B cell (primary cell): ENCODE measurements at regions not wholly inside any gene's neighbourhood (a gene's known extent, or its start where the extent isn't known, plus 50 kb on each side); places are given as distances from the start of the nearest gene placed in this dataset.
"Not testable (repeated sequence)": the region's sequence is repeated elsewhere in the genome, so short reads cannot be mapped to it uniquely, and the experiment has no call there.

Experiments
- ATAC-seq: fragments of 200-7000 bp; cut with Tn5 transposase; one replicate; pipeline ENCODE4 v1.10.0; 2021; ENCODE audit warnings: low read depth, mild to moderate bottlenecking, moderate number of reproducible peaks, moderate library complexity
- CTCF ChIA-PET: fragments of 350-600 bp; sonication (Branson Sonifier 250); formaldehyde crosslinking; loops from one replicate; lab custom pipeline; 2021; ENCODE audit warnings: antibody characterized with exemption, inconsistent platforms; lab: Charles Lee
- POLR2A ChIA-PET: fragments of 350-600 bp; sonication (Branson Sonifier 250); formaldehyde crosslinking; loops from one replicate; lab custom pipeline; 2021; ENCODE audit warnings: antibody characterized with exemption; lab: Charles Lee
- DNase-seq: peaks from one replicate; pipeline ENCODE4 v3.0.0; 2013
- H2AFZ ChIP-seq: 2 replicates; pipeline ENCODE4 v1.6.1; 2012; ENCODE audit warnings: mild to moderate bottlenecking, low read depth, low read length; ENCODE audit not compliant: insufficient read depth, poor library complexity, severe bottlenecking
- H3K27ac ChIP-seq, 2 donors: 1 replicate in 1 of 2; 2 replicates in 1 of 2; pipeline ENCODE4 v1.5.1; 2012 to 2013; ENCODE audit warnings: low read length in 2 of 2, mild to moderate bottlenecking in 2 of 2, moderate library complexity in 1 of 2
- H3K27me3 ChIP-seq, 4 experiments: fragments of 200-600 bp in 1 of 4; sonication (generic) in 1 of 4; replicated peaks in 1 of 4; 1 replicate in 2 of 4; 2 replicates in 2 of 4; pipeline versions ENCODE4 v1.6.1 to v1.7.0; 2013 to 2016; ENCODE audit warnings: low read length in 3 of 4, mild to moderate bottlenecking in 2 of 4, mixed read lengths in 1 of 4, moderate library complexity in 1 of 4; ENCODE audit not compliant: insufficient read depth in 4 of 4, control insufficient read depth in 3 of 4; ENCODE audit errors: control extremely low read depth in 1 of 4
- H3K36me3 ChIP-seq, 2 experiments: replicated peaks in 1 of 2; 1 replicate in 1 of 2; 2 replicates in 1 of 2; pipeline versions ENCODE4 v1.6.1 to v1.7.1; 2013; ENCODE audit warnings: low read length in 1 of 2; ENCODE audit not compliant: insufficient read depth in 2 of 2, control insufficient read depth in 1 of 2; ENCODE audit errors: control extremely low read depth in 1 of 2, extremely low read depth in 1 of 2
- H3K4me1 ChIP-seq, 2 donors: fragments of 200-600 bp in 1 of 2; sonication (generic) in 1 of 2; 1 replicate in 1 of 2; 2 replicates in 1 of 2; pipeline versions ENCODE4 v1.5.1 to v1.6.1; 2013 to 2017; ENCODE audit warnings: low read length in 2 of 2; ENCODE audit not compliant: control insufficient read depth in 2 of 2, insufficient read depth in 2 of 2
- H3K4me2 ChIP-seq: replicated peaks from 2 replicates; pipeline ENCODE3; 2012; ENCODE audit warnings: mild to moderate bottlenecking, low read depth, low read length; ENCODE audit not compliant: poor library complexity, severe bottlenecking
- H3K4me3 ChIP-seq, 5 experiments: fragments of 200-600 bp in 1 of 5; sonication (generic) in 1 of 5; 1 replicate in 3 of 5; 2 replicates in 2 of 5; pipeline versions ENCODE4 v1.5.1 to v1.7.0; 2011 to 2016; ENCODE audit warnings: low read length in 4 of 5, mild to moderate bottlenecking in 4 of 5, low read depth in 2 of 5, control low read depth in 1 of 5, moderate library complexity in 1 of 5; ENCODE audit not compliant: insufficient read depth in 1 of 5; ENCODE audit errors: control extremely low read depth in 1 of 5, extremely low read depth in 1 of 5
- H3K79me2 ChIP-seq: fragments of 200-600 bp; sonication (generic); one replicate; pipeline ENCODE4 v1.6.0; 2016; ENCODE audit warnings: low read length; ENCODE audit not compliant: control insufficient read depth, insufficient read depth
- H3K9ac ChIP-seq: fragments of 200-600 bp; sonication (generic); 2 replicates; pipeline ENCODE4 v1.6.1; 2017; ENCODE audit warnings: mild to moderate bottlenecking, low read length, moderate library complexity
- H3K9me3 ChIP-seq, 3 donors: one replicate each; pipeline versions ENCODE4 v1.6.1 to v1.7.1; 2013; ENCODE audit warnings: low read length in 2 of 3; ENCODE audit not compliant: control insufficient read depth in 2 of 3, insufficient read depth in 1 of 3; ENCODE audit errors: control extremely low read depth in 1 of 3
- H4K20me1 ChIP-seq: 2 replicates; pipeline ENCODE4 v1.6.0; 2012; ENCODE audit warnings: mild to moderate bottlenecking, low read length; ENCODE audit not compliant: insufficient read depth, control insufficient read depth, poor library complexity, severe bottlenecking
- H3K27ac Mint-ChIP-seq: one replicate; pipeline ENCODE4 v1.8.0; 2021; ENCODE audit warnings: mixed read lengths
- H3K27me3 Mint-ChIP-seq: one replicate; pipeline ENCODE4 v1.8.0; 2021; ENCODE audit warnings: mixed read lengths
- H3K4me1 Mint-ChIP-seq: one replicate; pipeline ENCODE4 v1.8.0; 2021; ENCODE audit warnings: mixed read lengths
- H3K4me3 Mint-ChIP-seq: one replicate; pipeline ENCODE4 v1.8.0; 2021; ENCODE audit warnings: mixed read lengths
- H3K9me3 Mint-ChIP-seq: one replicate; pipeline ENCODE4 v1.8.0; 2022; ENCODE audit warnings: mixed read lengths; ENCODE audit not compliant: insufficient read depth
- EZH2 ChIP-seq: IDR thresholded peaks from 2 replicates; pipeline ENCODE4 v1.6.1; 2012; ENCODE audit warnings: borderline replicate concordance, low read depth, mild to moderate bottlenecking, moderate library complexity, low read length; ENCODE audit not compliant: insufficient read depth, poor library complexity, severe bottlenecking
- WGBS: methylation state at CpG from one replicate; pipeline ENCODE4 v1.1.5; 2013; ENCODE audit warnings: missing lambda C conversion rate; ENCODE audit not compliant: insufficient coverage; 5-methylcytosine and 5-hydroxymethylcytosine counted together
- intact Hi-C: fragments of 100-400 bp; cut with micrococcal nuclease; formaldehyde crosslinking; loops from one replicate; pipeline ENCODE4 v1.10.0; 2022
- TF ChIP-seq, protein P1 (sequence below): fragments of 200-600 bp; IDR thresholded peaks from one replicate; pipeline ENCODE4 v1.8.0; 2022; ENCODE audit warnings: antibody characterized with exemption, mild to moderate bottlenecking

DNA sequence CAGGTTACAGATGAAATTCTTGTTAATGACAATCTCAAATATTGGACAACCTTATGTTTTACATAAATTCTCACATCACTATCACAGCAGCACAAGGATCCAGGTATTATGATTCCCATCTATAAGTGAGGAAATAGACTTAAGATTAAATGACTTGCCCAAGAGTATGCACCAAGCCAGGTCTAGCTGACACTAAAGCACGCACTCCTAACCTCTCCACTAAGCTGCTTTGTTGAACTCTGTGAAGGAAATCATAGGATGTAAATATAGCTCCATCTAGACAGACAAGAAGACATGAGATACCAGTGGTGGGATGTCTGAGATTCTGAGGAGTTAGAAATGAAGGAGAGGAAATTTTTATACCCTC is 87.9 kb downstream of the PHLDA1 start:
- ChIA-PET POLR2A (no interaction called here), CTCF (no interaction called here)
- H3K27ac Mint-ChIP-seq = no peak overlapping the region
- no peaks in the 10 kb centered on the region for H3K9me3 Mint-ChIP-seq
- intact Hi-C loops = loop anchor here (1.0 kb wide), 1 partner anchor 88 kb away; the partner anchor contains the start of gene PHLDA1
- Histone ChIP-seq H3K36me3 (no peaks in the 10 kb centered on the region), H3K79me2 (no peaks in the 10 kb centered on the region), H3K27me3 (no peaks in the 10 kb centered on the region), H3K4me3 (no peak overlapping the region), H3K4me2 (no peak overlapping the region), H2AFZ (no peak overlapping the region), H3K9ac (no peak overlapping the region), H3K27ac (no peak overlapping the region), H3K4me1 (peaks cover 8 to 12% of the 10 kb centered on the region in 2 donors), H4K20me1 (no peaks in the 10 kb centered on the region), H3K9me3 (peaks cover 0 to 4% (median 0%) of the 10 kb centered on the region in 3 donors)
- peaks cover 13% of the 10 kb centered on the region for H3K4me1 Mint-ChIP-seq
- DNase-seq = no peak
- WGBS = no CpG with 5 or more reads among the region's 1 CpG
- TF ChIP-seq, protein P1, sequence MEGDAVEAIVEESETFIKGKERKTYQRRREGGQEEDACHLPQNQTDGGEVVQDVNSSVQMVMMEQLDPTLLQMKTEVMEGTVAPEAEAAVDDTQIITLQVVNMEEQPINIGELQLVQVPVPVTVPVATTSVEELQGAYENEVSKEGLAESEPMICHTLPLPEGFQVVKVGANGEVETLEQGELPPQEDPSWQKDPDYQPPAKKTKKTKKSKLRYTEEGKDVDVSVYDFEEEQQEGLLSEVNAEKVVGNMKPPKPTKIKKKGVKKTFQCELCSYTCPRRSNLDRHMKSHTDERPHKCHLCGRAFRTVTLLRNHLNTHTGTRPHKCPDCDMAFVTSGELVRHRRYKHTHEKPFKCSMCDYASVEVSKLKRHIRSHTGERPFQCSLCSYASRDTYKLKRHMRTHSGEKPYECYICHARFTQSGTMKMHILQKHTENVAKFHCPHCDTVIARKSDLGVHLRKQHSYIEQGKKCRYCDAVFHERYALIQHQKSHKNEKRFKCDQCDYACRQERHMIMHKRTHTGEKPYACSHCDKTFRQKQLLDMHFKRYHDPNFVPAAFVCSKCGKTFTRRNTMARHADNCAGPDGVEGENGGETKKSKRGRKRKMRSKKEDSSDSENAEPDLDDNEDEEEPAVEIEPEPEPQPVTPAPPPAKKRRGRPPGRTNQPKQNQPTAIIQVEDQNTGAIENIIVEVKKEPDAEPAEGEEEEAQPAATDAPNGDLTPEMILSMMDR = no peak
- no peak for TF ChIP-seq EZH2
- no peaks in the 10 kb centered on the region for H3K27me3 Mint-ChIP-seq
- no peak overlapping the region for H3K4me3 Mint-ChIP-seq
- no peak for ATAC-seq

GRCh38 chr12:75941661-75942060 is 89.9 kb downstream of the PHLDA1 start:
- H3K79me2 ChIP-seq, H3K4me3 ChIP-seq, H3K36me3 ChIP-seq, H3K27me3 ChIP-seq, H4K20me1 ChIP-seq, CTCF ChIA-PET, H3K9me3 ChIP-seq, H3K27ac ChIP-seq, H3K27me3 Mint-ChIP-seq, intact Hi-C loops, H3K27ac Mint-ChIP-seq, H3K4me2 ChIP-seq, H3K4me3 Mint-ChIP-seq, ATAC-seq, DNase-seq, H2AFZ ChIP-seq, H3K9ac ChIP-seq, POLR2A ChIA-PET, H3K9me3 Mint-ChIP-seq: not testable (repeated sequence)
- 100% methylated on average over 3 of the region's 31 CpGs for WGBS
- peaks cover 8 to 12% of the 10 kb centered on the region in 2 donors for H3K4me1 ChIP-seq
- H3K4me1 Mint-ChIP-seq = peaks cover 13% of the 10 kb centered on the region
